ENCODE measurements at regions not wholly inside any gene's neighbourhood (a gene's known extent, or its start where the extent isn't known, plus 50 kb on each side); places are given as distances from the start of the nearest gene placed in this dataset.

DNA sequence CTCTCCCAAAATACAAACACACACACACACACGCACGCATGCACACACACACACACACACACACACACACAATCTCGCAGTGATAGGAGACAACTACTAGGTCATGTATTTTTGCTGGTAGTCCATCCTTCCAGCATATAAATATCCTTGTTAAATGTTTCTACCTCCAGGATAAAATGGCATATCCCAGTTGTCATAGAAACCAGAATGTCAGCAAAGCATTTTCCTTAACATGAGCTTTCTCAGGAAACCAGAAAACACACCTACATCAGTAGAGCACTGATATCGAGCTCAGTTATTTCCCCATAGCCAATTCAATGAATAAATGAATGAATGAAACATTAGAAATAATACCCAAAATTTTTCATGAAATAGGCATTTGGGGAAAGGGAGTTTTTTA is 115.7 kb downstream of the PWWP3B start:
- TF ChIP-seq MYC (IDR thresholded peaks at IDR 0.05; ENCODE audit: low read depth, low read length) = no peak
- TF ChIP-seq, protein P1, sequence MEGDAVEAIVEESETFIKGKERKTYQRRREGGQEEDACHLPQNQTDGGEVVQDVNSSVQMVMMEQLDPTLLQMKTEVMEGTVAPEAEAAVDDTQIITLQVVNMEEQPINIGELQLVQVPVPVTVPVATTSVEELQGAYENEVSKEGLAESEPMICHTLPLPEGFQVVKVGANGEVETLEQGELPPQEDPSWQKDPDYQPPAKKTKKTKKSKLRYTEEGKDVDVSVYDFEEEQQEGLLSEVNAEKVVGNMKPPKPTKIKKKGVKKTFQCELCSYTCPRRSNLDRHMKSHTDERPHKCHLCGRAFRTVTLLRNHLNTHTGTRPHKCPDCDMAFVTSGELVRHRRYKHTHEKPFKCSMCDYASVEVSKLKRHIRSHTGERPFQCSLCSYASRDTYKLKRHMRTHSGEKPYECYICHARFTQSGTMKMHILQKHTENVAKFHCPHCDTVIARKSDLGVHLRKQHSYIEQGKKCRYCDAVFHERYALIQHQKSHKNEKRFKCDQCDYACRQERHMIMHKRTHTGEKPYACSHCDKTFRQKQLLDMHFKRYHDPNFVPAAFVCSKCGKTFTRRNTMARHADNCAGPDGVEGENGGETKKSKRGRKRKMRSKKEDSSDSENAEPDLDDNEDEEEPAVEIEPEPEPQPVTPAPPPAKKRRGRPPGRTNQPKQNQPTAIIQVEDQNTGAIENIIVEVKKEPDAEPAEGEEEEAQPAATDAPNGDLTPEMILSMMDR (IDR thresholded peaks at IDR 0.05; ENCODE audit: extremely low read depth in 1 of 2, insufficient read depth in 1 of 2, low read depth in 1 of 2, low read length in 2 of 2) = no peak
- no peak for TF ChIP-seq POLR2AphosphoS5 (IDR thresholded peaks at IDR 0.05; ENCODE audit: insufficient read depth, low read depth, low read length)
- no peak for TF ChIP-seq POLR2A (IDR thresholded peaks at IDR 0.05; ENCODE audit: low read depth, low read length)
- TF ChIP-seq, protein P2, sequence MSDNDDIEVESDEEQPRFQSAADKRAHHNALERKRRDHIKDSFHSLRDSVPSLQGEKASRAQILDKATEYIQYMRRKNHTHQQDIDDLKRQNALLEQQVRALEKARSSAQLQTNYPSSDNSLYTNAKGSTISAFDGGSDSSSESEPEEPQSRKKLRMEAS (IDR thresholded peaks at IDR 0.05; ENCODE audit: insufficient read depth, insufficient read length) = no peak
- no peak for TF ChIP-seq EZH2 (IDR thresholded peaks at IDR 0.05; ENCODE audit: borderline replicate concordance, low read depth, low read length, severe bottlenecking)
- TF ChIP-seq JUN (IDR thresholded peaks at IDR 0.05; ENCODE audit: borderline replicate concordance, insufficient read depth, insufficient read length, low read depth) = no peak
- TF ChIP-seq GATA2 (IDR thresholded peaks at IDR 0.05; ENCODE audit: insufficient read depth, insufficient read length, low read depth, low read length) = no peak
